ENCODE measurements at regions not wholly inside any gene's neighbourhood (a gene's known extent, or its start where the extent isn't known, plus 50 kb on each side); places are given as distances from the start of the nearest gene placed in this dataset.

DNA sequence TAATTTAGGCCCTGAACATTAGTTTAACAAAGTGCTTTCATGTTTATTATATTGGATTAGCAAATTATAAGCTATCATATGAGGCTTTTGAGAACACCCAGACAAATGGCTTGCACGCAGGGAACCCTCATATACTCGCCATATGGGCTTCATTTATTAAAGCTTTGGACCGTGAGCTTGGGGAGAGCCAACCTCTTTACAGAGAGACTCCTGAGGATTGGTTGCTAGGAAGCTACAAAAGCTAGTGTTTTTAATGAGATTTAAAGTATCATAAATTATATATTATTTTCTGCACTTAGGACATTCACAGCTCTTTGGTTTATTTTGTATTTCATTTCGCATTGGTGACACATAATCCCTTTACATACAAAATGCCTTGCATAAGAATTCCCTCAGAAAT is 193.8 kb upstream of the TOX3 start:
- no peak for TF ChIP-seq FOSL1 (IDR thresholded peaks at IDR 0.05; ENCODE audit: low read depth)
- no peak for TF ChIP-seq POLR2A (IDR thresholded peaks at IDR 0.05; ENCODE audit: borderline replicate concordance, extremely low read depth, insufficient read depth, insufficient read length)
- TF ChIP-seq, protein P1, sequence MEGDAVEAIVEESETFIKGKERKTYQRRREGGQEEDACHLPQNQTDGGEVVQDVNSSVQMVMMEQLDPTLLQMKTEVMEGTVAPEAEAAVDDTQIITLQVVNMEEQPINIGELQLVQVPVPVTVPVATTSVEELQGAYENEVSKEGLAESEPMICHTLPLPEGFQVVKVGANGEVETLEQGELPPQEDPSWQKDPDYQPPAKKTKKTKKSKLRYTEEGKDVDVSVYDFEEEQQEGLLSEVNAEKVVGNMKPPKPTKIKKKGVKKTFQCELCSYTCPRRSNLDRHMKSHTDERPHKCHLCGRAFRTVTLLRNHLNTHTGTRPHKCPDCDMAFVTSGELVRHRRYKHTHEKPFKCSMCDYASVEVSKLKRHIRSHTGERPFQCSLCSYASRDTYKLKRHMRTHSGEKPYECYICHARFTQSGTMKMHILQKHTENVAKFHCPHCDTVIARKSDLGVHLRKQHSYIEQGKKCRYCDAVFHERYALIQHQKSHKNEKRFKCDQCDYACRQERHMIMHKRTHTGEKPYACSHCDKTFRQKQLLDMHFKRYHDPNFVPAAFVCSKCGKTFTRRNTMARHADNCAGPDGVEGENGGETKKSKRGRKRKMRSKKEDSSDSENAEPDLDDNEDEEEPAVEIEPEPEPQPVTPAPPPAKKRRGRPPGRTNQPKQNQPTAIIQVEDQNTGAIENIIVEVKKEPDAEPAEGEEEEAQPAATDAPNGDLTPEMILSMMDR (IDR thresholded peaks at IDR 0.05 in 2 of 3, conservative IDR thresholded peaks at IDR 0.05 in 1 of 3; ENCODE audit: borderline replicate concordance in 1 of 3, insufficient read depth in 1 of 3, low read depth in 2 of 3, low read length in 2 of 3) = no peak
- no peak for TF ChIP-seq POLR2AphosphoS5 (IDR thresholded peaks at IDR 0.05; ENCODE audit: low read depth, low read length)
- no peak for TF ChIP-seq EZH2 (IDR thresholded peaks at IDR 0.05)
- no peak for TF ChIP-seq RAD21 (IDR thresholded peaks at IDR 0.05; ENCODE audit: low read depth)
- no peak for TF ChIP-seq YY1 (IDR thresholded peaks at IDR 0.05; ENCODE audit: extremely low read depth, insufficient replicate concordance, low read depth, low read length)
- TF ChIP-seq SIN3A (IDR thresholded peaks at IDR 0.05; ENCODE audit: low read depth) = no peak
- TF ChIP-seq TCF7L2 (IDR thresholded peaks at IDR 0.05; ENCODE audit: borderline replicate concordance, extremely low read depth, insufficient read depth, insufficient read length) = no peak
- no peak for TF ChIP-seq ELF1 (IDR thresholded peaks at IDR 0.05; ENCODE audit: borderline replicate concordance, low read depth)
- TF ChIP-seq EGR1 (IDR thresholded peaks at IDR 0.05; ENCODE audit: low read depth) = no peak

Data from HCT116 (cell line).